ENCODE measurements at regions not wholly inside any gene's neighbourhood (a gene's known extent, or its start where the extent isn't known, plus 50 kb on each side); places are given as distances from the start of the nearest gene placed in this dataset.

DNA sequence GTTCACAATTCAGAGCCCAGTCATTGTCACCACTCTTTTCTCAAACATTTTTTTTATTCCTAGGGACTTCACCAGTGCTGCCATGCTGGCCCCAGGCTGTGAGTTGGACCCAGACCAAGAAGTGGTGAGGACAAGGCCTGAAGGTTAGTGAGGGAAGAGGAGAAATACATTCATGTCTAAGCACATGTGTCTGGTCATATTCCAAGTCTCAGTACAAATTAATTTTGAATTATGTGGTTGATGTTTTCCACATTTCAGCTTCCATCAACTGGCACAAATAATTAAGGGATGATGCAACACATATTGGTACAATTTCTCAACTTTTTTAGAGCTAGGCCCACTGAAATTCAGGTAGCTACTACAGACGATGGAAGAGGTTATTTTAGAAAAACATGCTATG, 106.6 kb upstream of the UPP2 start:
- TF ChIP-seq, protein P1, sequence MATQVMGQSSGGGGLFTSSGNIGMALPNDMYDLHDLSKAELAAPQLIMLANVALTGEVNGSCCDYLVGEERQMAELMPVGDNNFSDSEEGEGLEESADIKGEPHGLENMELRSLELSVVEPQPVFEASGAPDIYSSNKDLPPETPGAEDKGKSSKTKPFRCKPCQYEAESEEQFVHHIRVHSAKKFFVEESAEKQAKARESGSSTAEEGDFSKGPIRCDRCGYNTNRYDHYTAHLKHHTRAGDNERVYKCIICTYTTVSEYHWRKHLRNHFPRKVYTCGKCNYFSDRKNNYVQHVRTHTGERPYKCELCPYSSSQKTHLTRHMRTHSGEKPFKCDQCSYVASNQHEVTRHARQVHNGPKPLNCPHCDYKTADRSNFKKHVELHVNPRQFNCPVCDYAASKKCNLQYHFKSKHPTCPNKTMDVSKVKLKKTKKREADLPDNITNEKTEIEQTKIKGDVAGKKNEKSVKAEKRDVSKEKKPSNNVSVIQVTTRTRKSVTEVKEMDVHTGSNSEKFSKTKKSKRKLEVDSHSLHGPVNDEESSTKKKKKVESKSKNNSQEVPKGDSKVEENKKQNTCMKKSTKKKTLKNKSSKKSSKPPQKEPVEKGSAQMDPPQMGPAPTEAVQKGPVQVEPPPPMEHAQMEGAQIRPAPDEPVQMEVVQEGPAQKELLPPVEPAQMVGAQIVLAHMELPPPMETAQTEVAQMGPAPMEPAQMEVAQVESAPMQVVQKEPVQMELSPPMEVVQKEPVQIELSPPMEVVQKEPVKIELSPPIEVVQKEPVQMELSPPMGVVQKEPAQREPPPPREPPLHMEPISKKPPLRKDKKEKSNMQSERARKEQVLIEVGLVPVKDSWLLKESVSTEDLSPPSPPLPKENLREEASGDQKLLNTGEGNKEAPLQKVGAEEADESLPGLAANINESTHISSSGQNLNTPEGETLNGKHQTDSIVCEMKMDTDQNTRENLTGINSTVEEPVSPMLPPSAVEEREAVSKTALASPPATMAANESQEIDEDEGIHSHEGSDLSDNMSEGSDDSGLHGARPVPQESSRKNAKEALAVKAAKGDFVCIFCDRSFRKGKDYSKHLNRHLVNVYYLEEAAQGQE (IDR thresholded peaks at IDR 0.05; ENCODE audit: insufficient read depth in 1 of 2, low read depth in 2 of 2, low read length in 2 of 2): no peak
- TF ChIP-seq POLR2AphosphoS5 (IDR thresholded peaks at IDR 0.05; ENCODE audit: low read depth, low read length): no peak
